ENCODE measurements at regions not wholly inside any gene's neighbourhood (a gene's known extent, or its start where the extent isn't known, plus 50 kb on each side); places are given as distances from the start of the nearest gene placed in this dataset.
A peak's percentile ranks its signal among the peaks of the same experiment; 100 is the strongest.

DNA sequence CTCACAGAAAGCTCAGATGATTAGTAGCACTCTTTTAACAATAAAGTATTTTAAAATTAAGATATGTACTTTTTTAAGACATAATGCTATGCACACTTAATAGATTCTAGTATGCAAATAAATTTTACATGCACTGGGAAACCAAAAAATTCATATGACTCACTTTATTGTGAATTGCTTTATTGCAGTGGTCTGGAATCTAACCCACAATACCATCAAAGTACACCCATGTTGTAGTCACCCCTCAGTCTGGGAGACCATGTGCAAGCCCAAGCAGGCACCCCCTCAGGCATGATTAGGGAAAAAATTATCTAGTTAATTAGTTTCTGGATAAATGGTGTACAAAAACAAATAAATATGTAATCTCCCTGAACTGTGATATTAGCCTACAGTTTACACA, 649.0 kb upstream of the HS6ST1 start:
- H3K4me3 ChIP-seq (ENCODE audit: low read length): no peak overlapping the region
- TF ChIP-seq, protein P1, sequence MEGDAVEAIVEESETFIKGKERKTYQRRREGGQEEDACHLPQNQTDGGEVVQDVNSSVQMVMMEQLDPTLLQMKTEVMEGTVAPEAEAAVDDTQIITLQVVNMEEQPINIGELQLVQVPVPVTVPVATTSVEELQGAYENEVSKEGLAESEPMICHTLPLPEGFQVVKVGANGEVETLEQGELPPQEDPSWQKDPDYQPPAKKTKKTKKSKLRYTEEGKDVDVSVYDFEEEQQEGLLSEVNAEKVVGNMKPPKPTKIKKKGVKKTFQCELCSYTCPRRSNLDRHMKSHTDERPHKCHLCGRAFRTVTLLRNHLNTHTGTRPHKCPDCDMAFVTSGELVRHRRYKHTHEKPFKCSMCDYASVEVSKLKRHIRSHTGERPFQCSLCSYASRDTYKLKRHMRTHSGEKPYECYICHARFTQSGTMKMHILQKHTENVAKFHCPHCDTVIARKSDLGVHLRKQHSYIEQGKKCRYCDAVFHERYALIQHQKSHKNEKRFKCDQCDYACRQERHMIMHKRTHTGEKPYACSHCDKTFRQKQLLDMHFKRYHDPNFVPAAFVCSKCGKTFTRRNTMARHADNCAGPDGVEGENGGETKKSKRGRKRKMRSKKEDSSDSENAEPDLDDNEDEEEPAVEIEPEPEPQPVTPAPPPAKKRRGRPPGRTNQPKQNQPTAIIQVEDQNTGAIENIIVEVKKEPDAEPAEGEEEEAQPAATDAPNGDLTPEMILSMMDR (IDR thresholded peaks at IDR 0.05; ENCODE audit: insufficient read depth, low read depth, low read length, missing control alignments): no peak
- no peak for DNase-seq (ENCODE audit: low read depth)

DNA sequence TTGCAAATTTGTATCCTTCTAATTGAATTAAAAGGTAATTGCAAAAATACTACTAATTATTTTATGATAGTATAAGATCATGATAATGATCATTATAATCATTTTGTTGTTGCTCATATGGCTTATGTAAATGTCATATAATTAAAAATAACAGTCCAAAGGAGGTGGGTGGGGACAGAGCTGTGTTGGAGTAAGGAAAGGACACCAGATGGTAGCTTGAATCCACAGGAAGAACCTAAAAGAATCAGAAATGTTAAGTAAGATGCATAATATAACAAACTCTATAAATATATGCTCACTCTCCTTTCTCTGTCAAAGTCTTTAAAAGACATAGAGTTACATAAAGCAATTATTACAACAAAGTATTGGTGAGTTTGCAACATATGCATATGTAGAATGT, 650.7 kb upstream of the HS6ST1 start:
- no peak overlapping the region for H3K4me3 ChIP-seq (ENCODE audit: low read length)
- TF ChIP-seq, protein P1 (IDR thresholded peaks at IDR 0.05; ENCODE audit: insufficient read depth, low read depth, low read length, missing control alignments): no peak

DNA sequence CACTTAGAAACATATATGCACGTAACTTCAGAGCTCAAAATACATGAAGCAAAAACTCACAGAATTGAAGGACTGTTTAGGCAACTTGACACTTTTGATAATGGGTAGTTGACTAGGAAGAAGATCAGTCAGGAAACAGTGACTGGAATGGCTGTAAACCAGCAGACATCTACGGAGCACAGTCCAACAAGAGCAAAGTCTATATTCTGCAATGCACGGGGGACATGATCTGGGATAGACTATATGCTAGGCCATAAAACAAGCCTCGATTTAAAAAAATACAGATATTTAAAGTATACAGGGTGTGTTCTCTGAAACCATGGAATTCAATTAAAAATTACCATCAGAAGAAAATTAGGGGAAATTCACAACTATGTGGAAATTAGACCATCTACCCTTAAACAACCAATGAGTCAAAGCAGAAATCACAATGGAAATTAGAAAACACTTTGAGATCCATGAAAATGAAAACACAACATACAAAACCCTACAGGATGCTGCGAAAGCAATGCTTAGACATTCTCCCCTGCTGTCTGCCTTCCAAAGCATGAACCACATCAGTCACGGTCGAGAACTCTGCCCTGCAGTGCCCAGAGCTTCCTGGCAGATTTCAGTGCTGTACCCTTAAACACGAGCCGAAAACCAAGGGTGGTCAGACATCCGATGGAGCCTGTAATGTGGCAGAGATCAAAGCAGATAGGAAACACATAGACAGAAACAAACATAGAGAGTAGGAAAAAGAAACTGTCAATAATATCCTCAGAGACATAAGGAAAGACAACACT, 651.9 kb upstream of the HS6ST1 start:
- no peak for DNase-seq (ENCODE audit: low read depth)
- H3K4me3 ChIP-seq (ENCODE audit: low read length): no peak overlapping the region
- TF ChIP-seq, protein P1 (IDR thresholded peaks at IDR 0.05; ENCODE audit: insufficient read depth, low read depth, low read length, missing control alignments): no peak

More for the DNA sequence above, 650.7 kb upstream of the HS6ST1 start:
- no peak for DNase-seq (ENCODE audit: low read depth)

DNA sequence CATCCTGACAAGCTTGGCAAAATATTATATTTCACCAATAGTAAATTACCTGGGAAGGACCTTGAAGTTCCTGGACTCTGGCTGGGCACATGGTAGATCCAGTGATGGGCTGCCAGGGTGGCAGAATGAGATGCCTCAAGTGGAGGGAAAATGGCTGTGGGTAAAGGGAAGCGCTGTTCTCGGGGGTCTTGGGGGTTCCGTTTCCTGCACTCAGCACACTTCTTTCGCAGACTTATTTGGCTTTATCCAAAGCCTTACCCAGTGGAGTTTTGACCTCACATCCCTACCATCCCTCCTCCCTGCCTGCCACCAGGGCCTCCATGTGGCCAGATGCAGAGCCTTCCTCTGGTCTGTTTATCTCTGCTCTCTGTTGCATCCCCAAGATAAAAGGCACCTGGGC, 654.9 kb upstream of the HS6ST1 start:
- no peak overlapping the region for H3K4me3 ChIP-seq (ENCODE audit: low read length)
- TF ChIP-seq, protein P1 (IDR thresholded peaks at IDR 0.05; ENCODE audit: insufficient read depth, low read depth, low read length, missing control alignments): no peak
- DNase-seq (ENCODE audit: low read depth): no peak

DNA sequence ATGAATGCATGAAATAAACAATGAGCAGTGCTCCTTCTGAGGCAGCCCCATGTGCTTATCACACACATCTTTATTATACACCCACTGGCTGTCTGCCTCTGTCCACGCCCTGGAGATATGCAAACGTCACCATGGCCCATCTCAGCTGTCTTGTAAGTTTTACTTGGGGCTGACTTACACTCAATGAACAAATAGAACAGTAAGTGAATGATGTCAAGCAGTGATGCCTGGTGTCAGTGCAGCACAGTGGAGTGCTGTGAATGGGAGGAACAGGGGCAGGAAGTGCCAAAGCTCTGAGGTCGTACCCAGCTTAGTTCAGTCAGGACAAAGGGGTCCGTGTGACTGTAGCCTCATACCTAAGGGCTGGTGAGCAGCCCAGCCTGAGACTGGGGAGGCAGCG, 659.5 kb upstream of the HS6ST1 start:
- TF ChIP-seq, protein P1 (IDR thresholded peaks at IDR 0.05; ENCODE audit: insufficient read depth, low read depth, low read length, missing control alignments): no peak
- no peak overlapping the region for H3K4me3 ChIP-seq (ENCODE audit: low read length)
- DNase-seq (ENCODE audit: low read depth): peak; percentile 33

DNA sequence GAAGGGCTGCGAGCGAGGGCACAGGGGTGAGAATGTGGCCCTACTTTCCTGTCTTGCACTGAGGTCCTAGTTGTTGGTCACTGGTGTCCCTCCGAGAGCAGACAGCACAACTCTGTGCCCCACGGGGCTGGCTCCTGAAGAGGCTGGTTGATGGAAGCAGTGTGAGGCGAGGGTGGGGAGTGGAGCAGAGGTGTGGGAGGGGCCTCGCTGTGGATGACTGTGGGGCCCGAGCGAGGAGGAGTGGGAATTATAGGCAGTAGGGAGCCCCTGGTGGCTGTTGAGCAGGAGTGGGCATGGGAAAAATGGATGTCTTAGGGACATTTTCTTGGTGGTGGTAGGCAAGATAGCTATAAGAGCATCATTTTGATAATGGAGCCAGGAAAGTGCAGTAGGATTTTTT, 660.5 kb upstream of the HS6ST1 start:
- TF ChIP-seq, protein P1 (IDR thresholded peaks at IDR 0.05; ENCODE audit: insufficient read depth, low read depth, low read length, missing control alignments): no peak
- DNase-seq (ENCODE audit: low read depth): no peak
- H3K4me3 ChIP-seq (ENCODE audit: low read length): no peak overlapping the region

DNA sequence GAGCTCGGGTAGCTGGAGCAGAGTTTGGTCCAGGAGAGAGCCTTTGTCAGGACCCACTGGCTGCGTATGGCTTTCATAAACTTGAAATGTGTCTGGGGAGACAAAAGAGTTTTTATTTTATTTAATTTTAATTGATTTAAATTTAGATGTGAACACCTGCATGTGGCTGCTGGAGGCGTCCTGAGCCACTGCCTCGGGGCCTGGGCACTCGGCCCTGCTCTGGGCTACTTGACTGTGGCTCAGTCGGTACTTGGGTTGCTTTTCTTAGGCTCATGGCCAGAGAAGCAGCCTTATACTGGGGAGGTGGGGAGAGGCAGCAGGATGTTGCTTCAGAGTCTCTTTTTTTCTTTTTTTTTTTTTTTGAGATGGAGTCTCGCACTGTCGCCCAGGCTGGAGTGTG, 661.8 kb upstream of the HS6ST1 start:
- DNase-seq (ENCODE audit: low read depth): no peak
- TF ChIP-seq, protein P1 (IDR thresholded peaks at IDR 0.05; ENCODE audit: insufficient read depth, low read depth, low read length, missing control alignments): no peak
- H3K4me3 ChIP-seq (ENCODE audit: low read length): no peak overlapping the region

Data from epithelial cell of esophagus (primary cell).